ENCODE measurements at regions not wholly inside any gene's neighbourhood (a gene's known extent, or its start where the extent isn't known, plus 50 kb on each side); places are given as distances from the start of the nearest gene placed in this dataset.

DNA sequence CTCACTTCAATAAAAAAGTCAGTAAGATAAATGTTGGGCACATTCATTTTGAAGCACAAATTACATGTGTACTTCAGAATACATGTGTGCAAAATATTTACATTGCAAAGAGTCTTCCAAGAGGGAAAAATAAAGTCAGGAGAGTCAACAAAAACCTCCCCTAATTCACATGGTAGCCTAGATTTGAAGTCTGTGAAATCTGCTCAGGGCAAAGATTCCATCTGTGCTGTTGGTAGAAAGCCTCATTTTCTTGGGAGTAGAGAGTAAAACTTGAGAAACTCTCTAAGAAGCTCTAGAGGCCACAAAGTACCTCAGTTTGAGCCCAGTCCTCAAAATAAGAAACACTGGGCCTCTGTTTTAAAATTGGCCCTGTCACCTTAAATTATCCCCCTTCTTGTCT lies 303.4 kb downstream of the RAB28 start:
- no peak for DNase-seq

- DNase-seq: no peak
Measured at GRCh38 chr4:13178621-13179020, 305.5 kb downstream of the RAB28 start.

DNA sequence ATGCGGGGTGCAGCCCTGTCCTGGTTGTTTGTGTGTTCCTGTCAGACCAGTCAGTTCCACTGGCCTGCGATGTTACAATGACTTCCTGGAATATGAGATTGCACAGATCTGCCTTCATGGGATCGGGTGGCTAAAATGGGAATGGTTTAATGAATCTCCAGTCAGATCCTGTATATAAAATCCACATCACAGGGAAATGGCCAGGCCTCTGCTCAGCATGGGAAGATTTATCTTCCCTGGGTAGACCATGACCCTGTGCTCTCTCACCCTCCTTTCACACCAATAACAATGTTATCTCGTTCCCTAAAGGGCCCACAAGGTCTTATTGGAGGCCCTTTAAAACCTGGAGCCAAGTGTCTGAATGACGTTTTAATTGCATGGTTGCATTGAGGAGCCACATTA lies 307.4 kb downstream of the RAB28 start:
- DNase-seq: no peak

- DNase-seq: no peak
Measured at GRCh38 chr4:13174926-13175325, 309.2 kb downstream of the RAB28 start.

GRCh38 chr4:13174001-13174400 lies 310.1 kb downstream of the RAB28 start:
- no peak for DNase-seq

DNA sequence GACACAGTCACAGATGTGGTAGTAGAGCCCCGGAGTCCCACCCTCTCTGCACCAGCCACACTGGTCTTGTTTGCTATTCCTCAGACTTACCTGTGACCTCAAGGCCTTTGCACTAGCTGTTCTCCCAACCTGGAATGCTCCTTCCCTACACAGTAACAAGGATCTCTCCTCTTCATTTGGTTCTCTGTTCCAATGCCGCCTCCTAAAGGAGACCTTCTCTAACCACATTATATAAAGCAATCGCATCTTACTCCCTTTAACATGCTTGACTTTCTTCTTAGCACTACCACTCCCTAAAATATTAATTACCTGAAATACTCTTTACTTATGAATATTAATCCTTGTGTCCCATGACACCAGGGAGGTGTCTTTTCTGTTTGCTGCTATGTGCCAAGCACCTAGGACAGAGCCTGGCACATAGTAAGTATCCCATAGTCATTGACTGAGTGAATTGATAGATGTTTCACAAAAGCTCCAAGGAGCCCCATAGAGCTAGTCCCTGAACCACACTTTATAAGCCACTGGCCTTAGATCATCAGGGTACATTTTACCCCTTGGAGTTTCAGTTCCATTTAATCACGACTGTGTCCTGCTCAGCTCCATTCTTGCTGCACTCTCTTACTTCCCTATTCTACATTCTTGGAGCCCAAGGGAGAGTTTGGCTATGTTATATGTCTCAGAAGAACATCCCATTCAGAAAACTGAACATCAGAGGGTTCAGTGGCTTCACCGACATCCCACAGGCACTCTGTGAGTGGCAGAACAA lies 312.7 kb downstream of the RAB28 start:
- DNase-seq: no peak

DNA sequence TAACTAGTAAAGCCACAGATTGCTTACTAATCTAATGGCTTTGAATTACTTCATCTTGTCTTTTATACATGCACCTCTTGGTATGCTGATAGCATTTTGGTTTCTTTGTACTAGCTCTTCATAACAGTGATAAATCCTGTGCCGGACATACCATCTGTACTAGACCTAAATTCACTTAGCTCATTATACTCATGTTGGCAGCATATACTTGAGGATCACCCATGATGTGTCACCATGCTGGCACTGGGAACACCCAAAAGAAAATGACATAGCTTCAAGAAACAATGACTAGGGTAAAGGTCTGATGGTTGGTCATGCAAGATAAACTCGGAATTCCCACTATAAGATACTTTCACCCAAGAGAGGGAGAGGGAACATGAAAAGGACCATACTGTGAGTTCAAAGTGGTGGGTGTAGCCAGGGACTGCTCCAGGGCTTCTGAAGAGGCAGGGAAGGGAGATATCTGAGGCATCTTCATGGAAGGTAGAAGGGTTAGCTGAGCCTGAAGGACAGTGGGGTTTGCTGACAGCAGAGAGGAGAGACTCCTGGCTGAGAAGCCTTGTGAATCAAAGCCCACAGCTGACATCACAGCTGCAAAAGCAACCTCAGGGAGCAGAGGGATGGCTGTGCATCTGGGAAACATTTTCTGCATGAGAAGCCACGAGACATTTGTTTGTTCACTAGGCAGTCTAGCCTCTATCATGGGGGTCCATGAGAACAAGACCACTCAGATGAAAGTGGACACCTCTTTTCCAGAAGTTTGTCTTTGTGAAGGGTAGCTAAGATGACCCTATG lies 314.2 kb downstream of the RAB28 start:
- DNase-seq: no peak

DNA sequence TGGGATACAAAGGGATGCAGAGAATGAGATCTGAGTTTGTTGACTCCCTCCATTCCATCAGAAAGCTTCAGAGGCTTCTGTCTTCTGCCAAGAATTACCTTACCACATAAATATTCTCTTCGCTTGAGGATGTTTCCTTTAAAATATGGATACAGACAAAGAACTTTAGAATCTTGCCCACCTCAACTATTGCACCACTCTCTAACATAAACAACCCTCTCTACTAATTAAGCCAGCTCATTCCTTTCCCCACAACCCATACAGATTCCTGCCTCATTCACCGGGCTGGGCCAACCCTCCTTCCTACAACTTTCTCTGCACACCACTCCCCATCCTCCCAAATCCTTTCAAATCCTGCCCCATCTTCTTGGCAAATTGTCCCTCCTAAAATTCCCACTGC lies 315.8 kb downstream of the RAB28 start:
- no peak for DNase-seq

- no peak for DNase-seq
Measured at GRCh38 chr4:13166214-13166613, 317.9 kb downstream of the RAB28 start.

DNA sequence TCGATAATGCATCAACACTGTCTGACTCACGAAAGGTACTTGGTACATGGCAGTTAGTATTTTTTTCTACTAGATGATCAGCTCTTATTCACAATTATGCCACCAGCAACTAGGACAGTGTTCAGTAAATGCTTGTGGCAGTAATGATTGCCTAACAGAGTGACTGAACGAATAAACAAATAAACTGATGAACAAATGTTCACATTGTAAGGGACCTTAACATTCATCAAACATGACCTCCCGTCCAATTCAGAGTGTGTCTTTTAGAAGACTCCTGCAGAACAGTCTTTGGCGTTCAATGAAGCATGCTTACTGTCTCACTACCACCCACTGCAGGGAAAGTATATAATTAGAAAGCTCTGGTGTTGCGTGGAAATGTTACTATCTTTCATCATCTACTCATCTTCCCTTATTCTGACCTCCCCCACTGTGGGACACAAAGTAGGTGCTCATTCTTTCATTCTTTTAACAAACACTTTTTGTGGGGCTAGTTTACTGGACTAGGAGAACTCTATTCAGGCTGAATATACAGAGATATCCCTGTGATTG lies 319.3 kb downstream of the RAB28 start:
- no peak for DNase-seq

GRCh38 chr4:13162886-13163285 lies 321.3 kb downstream of the RAB28 start:
- DNase-seq: no peak

GRCh38 chr4:13160920-13161319 lies 323.2 kb downstream of the RAB28 start:
- DNase-seq: no peak

- no peak for DNase-seq
Measured at GRCh38 chr4:13159041-13159620, 325.0 kb downstream of the RAB28 start.

- no peak for DNase-seq
Measured at GRCh38 chr4:13151194-13151593, 332.9 kb downstream of the RAB28 start.

DNA sequence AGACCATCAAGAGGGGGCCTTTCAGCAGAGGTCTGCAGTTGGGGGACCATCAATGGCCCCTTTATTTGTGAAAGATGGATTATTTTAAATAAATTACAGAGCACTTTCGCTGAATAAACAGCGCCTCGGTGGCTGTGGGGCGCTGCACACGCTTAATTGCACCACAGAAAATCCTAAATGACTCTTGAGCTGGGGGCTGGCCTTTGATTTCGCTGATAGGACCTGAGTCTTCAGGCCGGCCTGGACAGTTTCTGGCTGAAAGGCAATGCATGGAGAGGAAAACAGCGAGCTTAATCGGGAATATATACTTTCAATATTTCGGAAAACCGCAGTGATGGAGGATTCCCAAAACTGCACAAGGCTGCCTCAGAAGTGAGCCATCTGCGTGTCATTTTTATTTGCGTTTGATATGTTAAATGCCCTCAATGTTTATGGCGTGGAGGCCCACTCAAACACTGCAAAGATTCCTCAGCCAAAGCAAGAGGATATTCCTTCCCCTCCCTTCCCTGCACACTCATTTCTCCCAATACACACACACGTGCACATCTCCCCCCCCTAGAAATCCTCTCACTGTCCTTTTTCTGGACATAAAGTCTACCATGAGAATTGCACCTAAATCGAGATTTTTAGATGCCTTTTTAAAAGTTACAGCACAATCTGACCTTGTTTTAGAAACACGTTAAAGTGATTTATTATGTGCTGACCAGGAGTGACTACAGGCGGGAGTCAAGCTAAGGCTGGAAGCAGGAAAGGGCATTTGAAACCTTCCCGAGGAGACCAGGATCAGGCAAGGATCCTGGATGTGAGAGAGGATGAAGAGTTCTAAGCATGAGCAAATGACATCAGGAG lies 340.7 kb downstream of the RAB28 start:
- no peak for DNase-seq

DNA sequence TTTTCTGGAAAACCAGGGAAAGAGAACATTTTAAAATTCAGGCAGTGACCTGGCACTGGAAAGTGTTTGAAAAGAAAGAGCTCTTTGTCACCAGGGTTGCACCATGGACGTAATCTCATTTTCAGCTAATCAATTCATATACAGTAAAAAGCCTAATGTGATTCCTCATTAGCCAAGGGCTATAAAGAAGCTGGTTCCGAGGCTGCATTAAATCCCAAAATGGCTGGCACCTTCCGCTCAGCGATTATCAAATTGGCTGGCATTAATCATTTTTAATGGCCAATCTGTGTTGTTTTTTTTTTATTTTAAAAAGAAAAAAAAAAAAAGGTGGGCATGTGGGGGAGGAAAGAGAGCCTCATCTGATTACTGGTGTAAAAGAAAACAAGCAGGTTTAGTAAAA lies 341.4 kb downstream of the RAB28 start:
- DNase-seq: no peak

- DNase-seq: no peak
Measured at GRCh38 chr4:13142191-13142590, 341.9 kb downstream of the RAB28 start.

GRCh38 chr4:13137390-13137789 lies 346.8 kb downstream of the RAB28 start:
- DNase-seq: no peak

- DNase-seq: no peak
Measured at GRCh38 chr4:13133700-13134099, 350.4 kb downstream of the RAB28 start.

GRCh38 chr4:13130848-13131247 lies 353.3 kb downstream of the RAB28 start:
- DNase-seq: no peak

- DNase-seq: no peak
Measured at GRCh38 chr4:13129095-13129494, 355.0 kb downstream of the RAB28 start.

DNA sequence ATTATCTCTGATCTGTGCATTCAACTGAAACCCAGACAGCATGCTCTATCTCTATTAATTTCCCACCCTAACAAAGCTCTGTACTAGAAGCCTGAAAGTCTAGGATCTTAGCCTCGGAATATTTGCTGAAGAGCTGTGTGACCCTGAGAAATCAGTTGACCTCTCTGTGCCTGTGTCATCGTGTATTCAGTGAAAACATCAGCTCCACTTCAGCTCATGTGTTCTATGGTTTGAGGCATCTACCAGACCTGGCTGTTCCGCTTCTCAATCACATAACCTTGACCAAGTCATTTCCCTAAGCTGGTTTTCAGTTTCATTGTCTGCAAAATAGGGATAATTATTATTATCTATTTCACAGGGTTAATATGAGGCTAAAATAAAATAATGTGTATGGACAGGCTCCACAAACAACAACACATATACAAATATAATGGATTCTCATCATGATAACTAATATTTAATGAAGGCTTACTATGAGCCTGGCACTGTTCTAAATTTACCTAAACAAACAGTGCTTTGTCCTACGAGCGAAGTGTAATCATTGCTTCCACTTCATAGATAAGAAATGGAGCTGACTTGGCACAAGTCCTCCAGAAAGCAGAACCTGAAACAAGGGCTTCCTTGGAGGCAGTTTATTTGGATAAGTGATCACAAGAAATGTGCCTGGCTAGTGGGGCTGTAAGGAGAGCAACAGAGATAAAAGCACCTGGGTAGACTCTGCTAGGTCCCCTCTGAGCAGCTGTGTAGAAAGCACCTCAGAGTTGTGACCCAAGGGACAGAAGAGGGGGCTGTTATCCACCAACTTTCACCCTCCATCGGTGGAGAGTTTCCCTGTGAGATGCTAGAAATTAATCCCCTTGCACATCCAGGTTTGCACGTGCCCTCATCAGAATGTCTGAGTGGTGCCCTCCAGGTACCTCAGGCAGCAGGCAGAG lies 356.9 kb downstream of the RAB28 start:
- DNase-seq: no peak

Measured in activated T-cell treated with anti-CD3 and anti-CD28 coated beads, Interleukin-2, amount 50 U/mL, for 1 hour (primary cell).